ENCODE measurements at regions not wholly inside any gene's neighbourhood (a gene's known extent, or its start where the extent isn't known, plus 50 kb on each side); places are given as distances from the start of the nearest gene placed in this dataset.

DNA sequence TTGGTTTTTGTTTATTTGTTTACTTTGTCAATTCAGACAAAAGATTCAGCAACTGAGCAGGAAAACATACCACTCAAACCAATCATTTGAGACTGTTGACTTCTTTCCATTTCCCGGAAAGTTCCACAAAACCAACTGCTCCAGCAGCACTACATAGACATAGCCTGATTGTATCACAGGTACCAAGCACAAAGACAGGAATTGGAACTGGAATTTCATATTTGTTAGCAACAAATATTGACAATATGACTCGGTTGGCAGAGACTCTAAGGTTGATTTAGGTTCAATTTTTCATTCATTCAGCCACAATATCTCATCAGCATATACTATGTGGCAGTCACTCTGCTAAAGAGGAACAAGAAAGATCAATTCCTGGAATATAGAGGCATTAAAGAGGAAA lies 364.0 kb downstream of the ZIC3 start:
- TF ChIP-seq POLR2AphosphoS5 (IDR thresholded peaks at IDR 0.05; ENCODE audit: low read depth, low read length) (no peak), TAF1 (IDR thresholded peaks at IDR 0.05; ENCODE audit: borderline replicate concordance, insufficient read depth, low read length) (no peak), SIN3A (IDR thresholded peaks at IDR 0.05; ENCODE audit: borderline replicate concordance, insufficient read depth, low read length) (no peak)
- TF ChIP-seq, protein P1, sequence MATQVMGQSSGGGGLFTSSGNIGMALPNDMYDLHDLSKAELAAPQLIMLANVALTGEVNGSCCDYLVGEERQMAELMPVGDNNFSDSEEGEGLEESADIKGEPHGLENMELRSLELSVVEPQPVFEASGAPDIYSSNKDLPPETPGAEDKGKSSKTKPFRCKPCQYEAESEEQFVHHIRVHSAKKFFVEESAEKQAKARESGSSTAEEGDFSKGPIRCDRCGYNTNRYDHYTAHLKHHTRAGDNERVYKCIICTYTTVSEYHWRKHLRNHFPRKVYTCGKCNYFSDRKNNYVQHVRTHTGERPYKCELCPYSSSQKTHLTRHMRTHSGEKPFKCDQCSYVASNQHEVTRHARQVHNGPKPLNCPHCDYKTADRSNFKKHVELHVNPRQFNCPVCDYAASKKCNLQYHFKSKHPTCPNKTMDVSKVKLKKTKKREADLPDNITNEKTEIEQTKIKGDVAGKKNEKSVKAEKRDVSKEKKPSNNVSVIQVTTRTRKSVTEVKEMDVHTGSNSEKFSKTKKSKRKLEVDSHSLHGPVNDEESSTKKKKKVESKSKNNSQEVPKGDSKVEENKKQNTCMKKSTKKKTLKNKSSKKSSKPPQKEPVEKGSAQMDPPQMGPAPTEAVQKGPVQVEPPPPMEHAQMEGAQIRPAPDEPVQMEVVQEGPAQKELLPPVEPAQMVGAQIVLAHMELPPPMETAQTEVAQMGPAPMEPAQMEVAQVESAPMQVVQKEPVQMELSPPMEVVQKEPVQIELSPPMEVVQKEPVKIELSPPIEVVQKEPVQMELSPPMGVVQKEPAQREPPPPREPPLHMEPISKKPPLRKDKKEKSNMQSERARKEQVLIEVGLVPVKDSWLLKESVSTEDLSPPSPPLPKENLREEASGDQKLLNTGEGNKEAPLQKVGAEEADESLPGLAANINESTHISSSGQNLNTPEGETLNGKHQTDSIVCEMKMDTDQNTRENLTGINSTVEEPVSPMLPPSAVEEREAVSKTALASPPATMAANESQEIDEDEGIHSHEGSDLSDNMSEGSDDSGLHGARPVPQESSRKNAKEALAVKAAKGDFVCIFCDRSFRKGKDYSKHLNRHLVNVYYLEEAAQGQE (IDR thresholded peaks at IDR 0.05; ENCODE audit: insufficient read depth in 1 of 2, low read depth in 2 of 2, low read length in 2 of 2) = no peak

Data from PFSK-1 (cell line).